H1 (cell line): ENCODE measurements at regions not wholly inside any gene's neighbourhood (a gene's known extent, or its start where the extent isn't known, plus 50 kb on each side); places are given as distances from the start of the nearest gene placed in this dataset.

Source experiments
- BRCA1 ChIP-seq: IDR thresholded peaks from 2 replicates; pipeline ENCODE4 v1.6.1; 2012; ENCODE audit warnings: low read depth, low read length, improper control_type of control experiment
- EZH2 ChIP-seq: fragments of 200-600 bp; sonication (generic); IDR thresholded peaks from 2 replicates; pipeline ENCODE4 v1.7.1; 2012; ENCODE audit warnings: low read depth, mild to moderate bottlenecking, moderate library complexity, low read length, inconsistent platforms; ENCODE audit not compliant: severe bottlenecking
- POLR2A ChIP-seq, 2 experiments: IDR thresholded peaks; 1 replicate in 1 of 2; 2 replicates in 1 of 2; pipeline ENCODE4 v1.6.1; 2011; ENCODE audit warnings: low read depth in 2 of 2, low read length in 2 of 2, mild to moderate bottlenecking in 2 of 2; ENCODE audit errors: control extremely low read depth in 1 of 2
- YY1 ChIP-seq: IDR thresholded peaks from 2 replicates; pipeline ENCODE4 v1.6.1; 2011; ENCODE audit warnings: low read depth, mild to moderate bottlenecking, low read length
- TF ChIP-seq, protein P1 (sequence below), 3 experiments: IDR thresholded peaks; 1 replicate in 2 of 3; 2 replicates in 1 of 3; pipeline versions ENCODE4 v1.5.1 to v1.6.1; 2011; ENCODE audit warnings: low read length in 3 of 3, mild to moderate bottlenecking in 3 of 3, inconsistent platforms in 2 of 3, low read depth in 1 of 3, moderate library complexity in 1 of 3; ENCODE audit not compliant: insufficient read depth in 1 of 3; ENCODE audit errors: control extremely low read depth in 1 of 3

DNA sequence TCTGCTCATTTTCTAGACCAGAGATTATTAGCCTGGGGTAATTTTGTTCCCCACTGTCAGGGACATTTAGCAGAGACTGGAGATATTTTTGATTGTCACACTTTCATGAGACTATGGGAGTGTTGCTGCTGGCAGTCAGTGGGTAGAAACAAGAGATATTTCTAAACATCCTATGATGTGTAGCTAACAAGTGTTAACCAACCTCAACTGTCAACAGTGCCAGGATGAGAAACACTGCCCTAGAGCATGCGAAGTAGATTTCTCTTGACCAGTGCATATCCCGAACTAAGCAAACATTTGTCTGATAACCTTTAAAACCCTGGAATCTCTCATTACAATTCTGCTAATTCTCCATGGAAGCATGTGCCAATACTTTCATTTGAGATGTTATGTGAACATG lies 607.4 kb upstream of the TMPRSS15 start:
- TF ChIP-seq YY1 (no peak), BRCA1 (no peak), EZH2 (no peak), POLR2A (IDR thresholded peaks at IDR 0.05; ENCODE audit: control extremely low read depth in 1 of 2, low read depth in 2 of 2, low read length in 2 of 2) (no peak)
- TF ChIP-seq, protein P1, sequence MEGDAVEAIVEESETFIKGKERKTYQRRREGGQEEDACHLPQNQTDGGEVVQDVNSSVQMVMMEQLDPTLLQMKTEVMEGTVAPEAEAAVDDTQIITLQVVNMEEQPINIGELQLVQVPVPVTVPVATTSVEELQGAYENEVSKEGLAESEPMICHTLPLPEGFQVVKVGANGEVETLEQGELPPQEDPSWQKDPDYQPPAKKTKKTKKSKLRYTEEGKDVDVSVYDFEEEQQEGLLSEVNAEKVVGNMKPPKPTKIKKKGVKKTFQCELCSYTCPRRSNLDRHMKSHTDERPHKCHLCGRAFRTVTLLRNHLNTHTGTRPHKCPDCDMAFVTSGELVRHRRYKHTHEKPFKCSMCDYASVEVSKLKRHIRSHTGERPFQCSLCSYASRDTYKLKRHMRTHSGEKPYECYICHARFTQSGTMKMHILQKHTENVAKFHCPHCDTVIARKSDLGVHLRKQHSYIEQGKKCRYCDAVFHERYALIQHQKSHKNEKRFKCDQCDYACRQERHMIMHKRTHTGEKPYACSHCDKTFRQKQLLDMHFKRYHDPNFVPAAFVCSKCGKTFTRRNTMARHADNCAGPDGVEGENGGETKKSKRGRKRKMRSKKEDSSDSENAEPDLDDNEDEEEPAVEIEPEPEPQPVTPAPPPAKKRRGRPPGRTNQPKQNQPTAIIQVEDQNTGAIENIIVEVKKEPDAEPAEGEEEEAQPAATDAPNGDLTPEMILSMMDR (IDR thresholded peaks at IDR 0.05; ENCODE audit: control extremely low read depth in 1 of 3, insufficient read depth in 1 of 3, low read depth in 1 of 3, low read length in 3 of 3): no peak
